Renal cortex interstitium (tissue), 11 donors: ENCODE measurements at regions not wholly inside any gene's neighbourhood (a gene's known extent, or its start where the extent isn't known, plus 50 kb on each side); places are given as distances from the start of the nearest gene placed in this dataset.

Experiments used
- DNase-seq, 11 donors: peaks; one replicate each; pipeline ENCODE4 v3.0.0-alpha.2; 2013; ENCODE audit warnings: low read depth in 9 of 11, low spot score in 4 of 11; ENCODE audit errors: extremely low read depth in 1 of 11

- DNase-seq: no peak
These were observed 197.2 kb upstream of the HNRNPA3 start for GRCh38 chr2:177015356-177015923.

- DNase-seq: no peak
These were observed 192.0 kb upstream of the HNRNPA3 start for GRCh38 chr2:177020524-177021119.

DNA sequence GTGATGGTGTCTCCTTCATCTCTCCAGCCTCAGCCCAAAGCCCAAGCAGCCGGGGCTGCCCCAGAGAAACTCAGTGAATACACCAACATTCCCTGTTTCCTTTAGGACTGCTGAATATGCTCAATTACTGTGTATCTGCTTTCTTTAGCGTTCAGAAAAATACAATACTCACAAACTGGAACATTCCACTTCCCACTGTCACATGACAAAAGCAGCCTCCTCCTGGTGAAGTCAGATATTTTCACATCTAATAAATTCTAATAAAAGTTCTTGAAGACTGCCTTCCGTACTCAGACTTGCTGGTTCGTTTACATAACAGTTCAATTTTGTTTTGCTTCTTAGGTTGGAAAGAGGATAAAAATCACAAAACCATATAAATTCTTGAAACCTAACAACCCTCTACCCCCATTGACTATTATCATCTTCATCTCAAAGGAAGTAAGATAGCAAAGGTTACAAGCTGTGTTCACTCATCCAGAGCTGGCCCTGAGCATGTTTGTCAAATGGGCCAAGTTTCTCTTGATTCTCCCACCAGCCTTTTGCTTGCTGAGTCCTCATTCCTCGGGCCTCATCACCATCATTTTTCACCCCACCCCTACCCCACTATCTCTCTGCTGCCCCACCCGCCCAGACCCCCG lies 190.8 kb upstream of the HNRNPA3 start:
- DNase-seq: peak in 5 of 11 donors; percentile 21 to 60 (median 49)

DNA sequence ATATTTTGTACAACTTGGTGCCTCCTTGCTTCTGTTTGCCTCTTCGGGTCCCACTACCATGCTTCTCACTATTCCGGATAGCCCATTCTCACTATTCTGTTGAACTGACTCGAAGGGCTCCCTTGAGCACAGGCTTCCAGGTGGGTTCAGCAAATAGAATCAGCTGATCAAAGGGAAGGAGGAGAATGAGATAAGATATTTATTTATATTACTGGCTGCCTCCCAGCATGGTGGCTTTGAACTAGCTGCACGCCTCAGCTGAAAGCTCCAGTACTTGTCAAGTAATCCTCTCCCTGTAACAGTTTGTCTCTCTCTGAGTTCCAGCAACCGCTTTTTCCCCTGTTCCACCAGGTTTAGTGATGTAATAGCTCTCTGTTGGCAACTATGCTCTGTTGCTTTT lies 187.8 kb upstream of the HNRNPA3 start:
- DNase-seq: no peak

DNA sequence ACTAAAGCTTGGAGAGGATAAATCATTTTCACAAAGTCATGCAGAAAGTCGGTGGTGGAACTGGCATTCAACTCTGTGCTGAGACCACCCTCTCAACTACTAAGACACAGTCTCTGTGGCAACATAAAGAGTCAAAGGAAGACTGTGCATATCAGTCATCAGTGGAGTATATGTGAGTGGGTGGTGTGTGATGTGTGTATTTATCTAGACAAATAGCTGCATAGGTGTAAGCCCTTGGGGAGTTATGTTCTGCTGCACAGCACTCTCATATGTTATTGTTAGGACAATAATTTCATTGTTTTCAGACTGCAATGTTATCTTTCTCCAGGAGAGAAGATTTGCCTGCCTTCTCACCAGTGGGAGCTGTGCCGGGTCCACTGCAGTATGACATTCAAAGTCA lies 186.3 kb upstream of the HNRNPA3 start:
- no peak for DNase-seq

DNA sequence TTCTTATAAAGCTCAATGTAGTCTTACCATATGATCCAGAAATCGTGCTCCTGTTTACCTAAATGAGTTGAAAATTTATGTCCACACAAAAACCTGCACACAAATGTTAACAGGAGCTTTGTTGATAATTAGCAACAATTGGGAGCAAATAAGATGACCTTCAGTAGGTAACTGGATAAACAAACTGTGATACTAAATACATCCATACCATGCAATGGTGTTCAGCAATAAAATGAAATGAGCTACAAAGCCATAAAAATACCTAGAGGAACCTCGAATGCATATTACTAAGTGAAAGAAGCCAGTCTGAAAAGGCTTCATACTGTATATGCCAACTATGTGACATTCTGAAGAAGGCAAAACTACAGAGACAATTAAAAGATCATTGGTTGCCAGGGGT lies 185.6 kb upstream of the HNRNPA3 start:
- DNase-seq: no peak

- DNase-seq: no peak
These were observed 184.3 kb upstream of the HNRNPA3 start for GRCh38 chr2:177028296-177028695.

DNA sequence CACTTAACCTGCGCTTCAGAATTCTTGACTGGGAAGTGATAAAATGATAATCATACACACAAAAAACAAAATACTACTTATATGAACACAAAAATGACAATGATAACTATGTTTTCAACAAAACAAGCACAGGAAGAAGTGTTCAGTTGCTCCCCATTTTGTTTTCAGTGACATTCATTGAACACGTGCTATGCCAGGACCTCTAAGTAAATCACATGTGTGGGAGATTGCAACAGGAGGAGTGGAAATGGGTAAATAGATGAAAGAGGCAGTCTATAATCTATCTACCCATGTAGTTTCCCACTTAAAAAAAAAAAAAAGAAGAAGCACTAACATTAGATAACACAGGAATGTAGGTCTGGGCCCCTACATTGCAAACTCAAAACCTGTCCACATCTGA lies 183.5 kb upstream of the HNRNPA3 start:
- DNase-seq: no peak

DNA sequence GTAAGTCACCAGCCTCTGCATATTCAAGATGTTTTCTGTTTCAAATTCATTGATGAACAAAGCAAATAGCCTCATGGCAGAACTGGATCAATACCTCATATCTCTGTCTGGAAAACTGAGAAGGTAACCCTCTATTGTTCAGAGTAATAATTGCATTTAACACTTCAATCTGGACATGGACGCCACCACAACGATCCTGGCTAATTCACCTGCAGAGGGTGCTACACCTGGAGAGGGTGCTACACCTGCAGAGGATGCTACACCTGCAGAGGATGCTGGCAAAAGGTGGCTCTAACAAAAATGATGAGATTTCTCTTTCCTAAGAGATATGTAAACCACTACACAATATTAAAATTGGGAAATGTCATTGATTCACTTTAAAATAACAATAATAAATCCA lies 183.1 kb upstream of the HNRNPA3 start:
- no peak for DNase-seq

DNA sequence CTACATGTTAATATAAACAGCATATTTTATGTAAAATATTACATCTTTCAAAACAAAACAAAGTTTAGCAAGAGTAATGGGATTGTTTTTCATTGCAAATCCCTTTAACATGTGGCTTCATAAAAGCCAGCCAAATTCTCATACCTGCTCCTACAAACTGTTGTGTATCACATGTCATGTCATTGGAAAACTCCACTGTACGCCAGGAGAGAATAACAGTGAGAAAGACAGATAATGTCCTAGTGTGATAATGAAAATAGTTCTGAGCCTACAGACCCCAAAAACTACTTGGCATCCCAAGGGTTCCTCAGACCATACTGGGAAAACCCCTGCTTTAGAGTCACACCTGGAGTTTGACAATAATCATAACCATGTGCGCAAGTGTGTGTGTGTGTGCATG lies 182.7 kb upstream of the HNRNPA3 start:
- DNase-seq: no peak

- no peak for DNase-seq
These were observed 182.0 kb upstream of the HNRNPA3 start for GRCh38 chr2:177030451-177031105.

DNA sequence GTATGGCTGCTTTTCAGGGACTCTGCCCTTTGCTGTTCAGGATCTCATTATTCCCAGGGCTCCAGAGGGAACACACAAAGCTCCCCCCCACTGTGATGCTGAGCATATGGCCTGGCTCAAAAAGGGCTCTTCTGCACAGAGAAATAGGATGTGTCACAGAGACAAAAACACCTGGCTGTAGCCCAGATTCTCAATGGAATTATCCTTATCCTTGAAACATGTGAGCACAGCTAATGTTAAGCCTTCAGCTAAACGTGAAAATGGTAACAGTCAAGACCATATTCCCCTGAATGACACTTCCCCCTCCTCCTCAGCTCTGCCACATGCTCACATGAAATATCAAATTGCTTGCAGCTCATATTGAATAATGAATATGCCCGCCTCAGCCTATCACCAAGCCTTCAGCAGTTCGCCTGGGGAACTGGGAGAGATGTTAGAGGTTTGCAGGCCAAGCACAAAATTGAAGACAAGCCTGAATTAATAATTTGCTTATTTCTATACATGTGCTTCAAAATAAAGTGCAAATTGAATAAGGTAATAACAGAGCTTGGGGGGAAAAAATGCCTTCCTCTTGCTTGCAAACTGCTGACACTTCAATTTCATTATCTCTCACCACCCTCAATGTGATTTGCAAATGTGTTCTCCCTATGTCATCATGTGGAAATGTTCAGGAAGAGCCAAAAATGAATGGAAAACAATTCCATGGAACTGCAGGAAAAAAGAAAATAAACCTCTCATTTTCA lies 181.0 kb upstream of the HNRNPA3 start:
- no peak for DNase-seq

DNA sequence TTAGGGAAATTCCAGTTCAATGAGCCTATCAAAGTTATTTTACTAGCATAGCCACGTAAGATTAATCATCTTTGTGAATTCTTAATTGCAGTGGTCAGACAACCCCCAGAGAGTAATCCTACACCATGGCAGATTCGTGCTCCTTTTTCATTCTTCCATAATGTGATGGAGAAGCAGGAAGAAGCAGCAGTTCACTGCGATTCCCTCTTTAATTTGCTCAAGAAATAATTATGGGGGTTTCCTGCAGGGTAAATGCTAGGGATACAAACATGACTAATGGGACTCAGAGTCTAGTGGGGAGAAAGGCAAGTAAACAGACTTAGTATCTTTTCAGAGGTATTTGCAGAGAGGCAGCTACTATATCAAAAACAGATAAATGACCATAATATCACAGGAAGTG lies 175.8 kb upstream of the HNRNPA3 start:
- DNase-seq: no peak

GRCh38 chr2:177037569-177037968 lies 175.0 kb upstream of the HNRNPA3 start:
- no peak for DNase-seq

GRCh38 chr2:177038787-177039484 lies 173.7 kb upstream of the HNRNPA3 start:
- DNase-seq: no peak

- DNase-seq: no peak
These were observed 170.3 kb upstream of the HNRNPA3 start for GRCh38 chr2:177042311-177042710.

- no peak for DNase-seq
These were observed 167.9 kb upstream of the HNRNPA3 start for GRCh38 chr2:177044671-177045070.

DNA sequence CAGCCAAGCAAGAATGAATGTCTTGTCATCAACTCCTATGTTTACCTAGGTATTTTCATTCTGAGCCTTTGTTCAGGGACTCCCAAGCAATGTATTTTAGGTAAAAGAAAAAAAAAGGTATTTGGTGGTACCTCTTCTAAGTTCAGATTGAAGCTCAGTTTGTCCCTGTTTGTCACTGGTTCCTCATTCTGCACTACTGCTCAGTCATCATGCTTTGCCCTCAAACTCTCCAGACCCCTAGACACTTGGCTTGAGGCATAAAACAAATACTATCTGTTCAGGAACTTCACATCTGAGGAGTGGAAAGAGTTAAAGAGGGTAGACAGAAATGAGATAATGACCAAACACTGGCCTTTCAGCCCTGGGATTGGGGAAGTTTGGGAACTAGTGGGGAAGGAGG lies 163.6 kb upstream of the HNRNPA3 start:
- no peak for DNase-seq

DNA sequence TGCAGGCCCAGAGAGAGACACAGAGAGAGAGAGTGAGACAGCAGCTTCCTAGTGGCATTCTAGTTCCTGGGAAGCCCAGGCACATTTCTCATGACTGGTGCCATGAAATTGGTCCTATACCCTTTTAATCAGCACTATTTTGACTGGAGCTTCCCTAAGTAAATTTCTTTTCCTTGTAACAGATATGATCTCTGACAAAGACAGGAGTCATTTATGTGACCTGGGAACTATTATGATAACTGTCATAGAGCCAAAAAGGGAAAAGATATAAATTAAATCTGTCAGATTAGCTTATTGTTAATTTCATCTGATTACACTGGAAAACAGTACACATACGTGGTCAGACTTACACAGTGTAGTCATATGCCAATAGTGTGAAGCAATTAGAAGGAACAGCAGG lies 161.3 kb upstream of the HNRNPA3 start:
- no peak for DNase-seq
